Esophagus muscularis mucosa (tissue), 3 donors: ENCODE measurements at regions not wholly inside any gene's neighbourhood (a gene's known extent, or its start where the extent isn't known, plus 50 kb on each side); places are given as distances from the start of the nearest gene placed in this dataset.

ENCODE experiments used
- POLR2A ChIP-seq: fragments of 450-650 bp; IDR thresholded peaks from one replicate; pipeline ENCODE4 v1.6.1; 2017; ENCODE audit warnings: antibody characterized with exemption, moderate library complexity, mild to moderate bottlenecking, low read depth
- TF ChIP-seq, protein P1 (sequence below), 3 experiments: fragments of 200-600 bp in 2 of 3; fragments of 450-650 bp in 1 of 3; sonication (generic) in 2 of 3; IDR thresholded peaks; one replicate each; pipeline ENCODE4 v1.5.1; 2017 to 2019; ENCODE audit warnings: antibody characterized with exemption in 3 of 3, mild to moderate bottlenecking in 2 of 3, moderate library complexity in 1 of 3

DNA sequence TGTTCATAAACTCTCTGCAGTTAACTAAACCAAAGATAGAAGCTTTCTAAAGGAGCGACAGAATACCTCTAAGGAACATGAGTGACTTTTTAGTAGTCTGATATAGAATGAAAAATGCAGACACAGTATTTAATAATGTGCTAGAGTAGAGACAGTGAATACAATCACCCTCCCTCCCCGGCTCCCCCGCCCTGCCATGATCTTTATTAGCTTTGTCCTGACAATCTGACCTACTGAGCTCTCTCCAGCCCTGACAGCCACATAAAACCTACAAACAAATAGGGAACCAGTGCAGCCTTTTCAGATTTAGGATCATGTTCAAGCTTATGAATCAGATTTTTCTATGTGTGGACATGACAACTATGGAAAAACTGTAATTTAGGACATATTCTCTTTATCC, 777.6 kb upstream of the FANCL start:
- no peak for TF ChIP-seq POLR2A
- TF ChIP-seq, protein P1, sequence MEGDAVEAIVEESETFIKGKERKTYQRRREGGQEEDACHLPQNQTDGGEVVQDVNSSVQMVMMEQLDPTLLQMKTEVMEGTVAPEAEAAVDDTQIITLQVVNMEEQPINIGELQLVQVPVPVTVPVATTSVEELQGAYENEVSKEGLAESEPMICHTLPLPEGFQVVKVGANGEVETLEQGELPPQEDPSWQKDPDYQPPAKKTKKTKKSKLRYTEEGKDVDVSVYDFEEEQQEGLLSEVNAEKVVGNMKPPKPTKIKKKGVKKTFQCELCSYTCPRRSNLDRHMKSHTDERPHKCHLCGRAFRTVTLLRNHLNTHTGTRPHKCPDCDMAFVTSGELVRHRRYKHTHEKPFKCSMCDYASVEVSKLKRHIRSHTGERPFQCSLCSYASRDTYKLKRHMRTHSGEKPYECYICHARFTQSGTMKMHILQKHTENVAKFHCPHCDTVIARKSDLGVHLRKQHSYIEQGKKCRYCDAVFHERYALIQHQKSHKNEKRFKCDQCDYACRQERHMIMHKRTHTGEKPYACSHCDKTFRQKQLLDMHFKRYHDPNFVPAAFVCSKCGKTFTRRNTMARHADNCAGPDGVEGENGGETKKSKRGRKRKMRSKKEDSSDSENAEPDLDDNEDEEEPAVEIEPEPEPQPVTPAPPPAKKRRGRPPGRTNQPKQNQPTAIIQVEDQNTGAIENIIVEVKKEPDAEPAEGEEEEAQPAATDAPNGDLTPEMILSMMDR (IDR thresholded peaks at IDR 0.05): no peak
